Medulla oblongata (tissue), 1 donor: ENCODE measurements at regions not wholly inside any gene's neighbourhood (a gene's known extent, or its start where the extent isn't known, plus 50 kb on each side); places are given as distances from the start of the nearest gene placed in this dataset.
"Not testable (repeated sequence)": the region's sequence is repeated elsewhere in the genome, so short reads cannot be mapped to it uniquely, and the experiment has no call there.

ENCODE experiments used
- DNase-seq: peaks from one replicate; pipeline ENCODE4 v3.0.0-alpha.2; 2015; ENCODE audit errors: extremely low spot score

- DNase-seq: no peak
Observed at GRCh38 chr5:168110870-168111832, 180.3 kb upstream of the WWC1 start.

- peak; percentile 54 for DNase-seq
Observed at GRCh38 chr5:168114444-168115017, 176.9 kb upstream of the WWC1 start.

- no peak for DNase-seq
Observed at GRCh38 chr5:168117469-168117868, 174.0 kb upstream of the WWC1 start.

- DNase-seq: no peak
Observed at GRCh38 chr5:168118042-168118668, 173.3 kb upstream of the WWC1 start.

DNA sequence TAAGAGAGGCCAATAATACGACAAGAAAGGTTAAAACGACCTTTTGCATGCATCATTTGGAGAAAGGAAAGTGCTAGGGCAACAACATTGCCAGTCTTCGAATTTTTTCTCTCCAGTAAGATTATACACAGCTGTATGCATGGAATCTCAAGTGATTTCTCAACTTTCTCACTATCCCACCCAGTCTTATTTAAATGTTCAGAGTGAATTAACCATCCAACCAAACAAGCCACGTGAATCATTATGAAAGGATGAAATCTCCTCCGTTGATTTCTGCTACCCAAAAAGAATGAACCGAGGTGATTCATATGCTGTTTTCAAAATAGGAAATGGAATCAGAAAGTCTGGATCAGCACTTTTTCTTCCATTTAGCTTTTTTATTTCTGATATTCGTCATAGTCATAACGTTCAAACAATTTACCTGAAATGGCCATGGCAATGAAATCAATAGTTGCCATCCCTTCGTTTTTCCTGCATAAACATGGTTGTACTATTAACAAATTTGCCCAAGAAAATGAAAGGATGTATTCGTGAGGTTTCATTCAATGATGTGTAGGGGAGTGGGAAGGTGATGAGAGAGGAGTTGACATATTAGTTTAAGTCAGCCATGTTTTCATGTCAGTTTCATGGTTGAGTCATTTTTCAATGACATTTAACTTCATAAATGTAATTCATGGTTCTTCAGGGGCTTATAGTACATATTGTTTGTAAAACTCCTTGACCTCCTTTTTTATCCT lies 170.9 kb upstream of the WWC1 start:
- DNase-seq: no peak

- no peak for DNase-seq
Observed at GRCh38 chr5:168121138-168121494, 170.3 kb upstream of the WWC1 start.

GRCh38 chr5:168123631-168124528 lies 167.6 kb upstream of the WWC1 start:
- DNase-seq: no peak

DNA sequence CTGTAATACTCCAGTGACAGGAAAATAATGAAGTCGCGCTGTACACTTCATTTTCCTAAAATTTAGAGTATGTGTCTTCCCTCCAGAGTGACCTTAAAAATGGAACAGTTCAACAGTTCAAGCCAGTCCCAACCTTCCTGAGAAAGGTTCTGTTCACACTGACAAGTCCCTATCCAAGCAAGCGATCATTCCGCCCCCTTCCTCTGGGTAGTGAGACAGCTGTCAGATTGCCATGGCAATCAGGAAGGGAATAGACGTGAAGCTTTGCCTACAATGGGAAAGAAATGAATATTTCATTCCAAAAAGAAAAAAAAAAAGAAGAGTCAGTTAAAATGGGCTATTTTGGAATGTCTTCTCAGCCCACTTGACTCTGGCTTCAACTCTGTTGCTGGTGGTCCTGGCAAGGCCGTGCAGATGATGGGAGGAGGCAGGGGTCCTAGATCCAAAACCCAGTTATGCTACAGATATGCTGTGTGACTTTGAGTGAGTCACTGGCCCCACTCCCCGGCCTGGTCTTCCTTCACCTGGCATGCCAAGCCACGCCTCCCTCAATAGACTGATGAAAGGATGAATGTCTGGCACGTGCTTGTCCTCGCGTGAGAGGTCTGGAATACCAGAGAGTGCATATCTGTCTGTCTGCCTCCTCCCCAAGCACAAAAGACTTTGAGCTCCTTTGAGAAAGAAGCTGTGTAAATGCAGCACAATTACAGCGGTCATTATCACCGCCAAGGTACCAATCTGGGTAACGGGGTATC lies 165.8 kb upstream of the WWC1 start:
- DNase-seq: no peak

DNA sequence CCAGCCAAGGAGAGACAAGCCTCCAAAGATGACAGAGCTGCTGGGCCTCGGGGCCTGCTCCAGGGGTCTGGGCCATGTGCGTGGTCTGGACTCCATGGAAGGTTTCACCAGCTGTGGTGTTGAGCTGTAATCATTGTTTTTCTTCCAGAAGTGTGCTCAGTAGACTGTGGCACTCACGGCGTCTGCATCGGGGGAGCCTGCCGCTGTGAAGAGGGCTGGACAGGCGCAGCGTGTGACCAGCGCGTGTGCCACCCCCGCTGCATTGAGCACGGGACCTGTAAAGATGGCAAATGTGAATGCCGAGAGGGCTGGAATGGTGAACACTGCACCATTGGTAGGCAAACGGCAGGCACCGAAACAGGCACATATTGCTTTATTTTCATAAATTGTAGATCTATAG lies 164.8 kb upstream of the WWC1 start:
- no peak for DNase-seq

GRCh38 chr5:168128111-168128510 lies 163.3 kb upstream of the WWC1 start:
- peak; percentile 17 for DNase-seq

GRCh38 chr5:168128557-168128956 lies 162.9 kb upstream of the WWC1 start:
- DNase-seq: no peak

GRCh38 chr5:168131519-168131918 lies 159.9 kb upstream of the WWC1 start:
- no peak for DNase-seq

DNA sequence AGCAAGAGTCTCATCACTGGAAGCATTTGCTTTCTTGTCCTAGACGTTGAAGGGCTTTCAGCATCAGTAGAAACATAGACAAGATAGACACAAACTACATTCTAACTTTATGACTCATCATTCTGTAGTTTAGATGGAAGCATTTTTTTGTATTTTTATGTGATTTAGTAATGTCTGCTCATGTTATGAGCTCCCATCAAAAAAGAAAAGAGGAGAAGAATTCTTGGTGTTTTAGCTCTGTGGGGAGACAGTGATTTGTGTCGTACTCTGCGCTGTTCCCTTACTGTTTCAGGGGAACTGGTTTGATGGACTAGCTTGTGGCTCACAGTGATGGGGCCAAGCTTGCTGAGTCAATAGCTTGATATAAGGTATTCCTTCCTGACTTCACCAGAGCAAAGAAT lies 159.2 kb upstream of the WWC1 start:
- DNase-seq: no peak

DNA sequence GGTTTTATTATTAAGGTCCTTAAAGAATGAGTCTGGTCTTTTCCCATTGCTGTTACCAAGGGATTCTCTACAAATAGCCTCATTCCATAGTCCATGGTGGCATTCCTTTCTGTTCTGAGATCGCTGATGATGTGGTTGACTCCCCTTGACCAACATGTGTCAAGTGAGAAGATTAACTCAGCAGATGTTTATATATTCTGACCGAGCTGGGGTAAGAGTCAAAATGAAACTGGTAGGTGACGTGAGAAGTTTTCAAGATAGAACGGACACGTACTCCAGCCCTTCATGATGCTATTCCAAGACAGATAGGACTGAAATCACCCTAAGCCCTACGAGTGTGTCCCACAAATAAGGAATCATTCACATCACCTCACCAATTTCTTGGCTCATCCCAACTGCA lies 155.5 kb upstream of the WWC1 start:
- DNase-seq: no peak

DNA sequence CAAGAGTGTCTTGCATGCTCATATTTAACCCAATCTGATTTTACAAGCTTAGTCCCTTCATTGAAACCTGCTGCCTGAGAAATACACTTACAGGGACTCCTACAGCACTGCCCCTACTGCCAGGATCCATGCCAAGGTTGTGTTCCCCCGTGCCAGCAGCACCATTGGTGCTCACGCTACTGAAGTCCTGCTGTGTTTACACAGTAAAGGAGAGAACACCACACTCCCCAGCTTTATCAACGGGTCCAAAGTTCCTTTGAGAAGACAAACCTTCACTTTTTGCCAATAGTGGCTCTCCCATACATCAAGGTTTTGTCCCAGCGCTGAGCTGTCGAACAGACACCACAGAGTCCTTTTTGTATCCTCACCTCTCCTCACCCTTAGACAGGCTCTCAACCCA lies 155.1 kb upstream of the WWC1 start:
- no peak for DNase-seq

- no peak for DNase-seq
Observed at GRCh38 chr5:168137265-168137664, 154.2 kb upstream of the WWC1 start.

DNA sequence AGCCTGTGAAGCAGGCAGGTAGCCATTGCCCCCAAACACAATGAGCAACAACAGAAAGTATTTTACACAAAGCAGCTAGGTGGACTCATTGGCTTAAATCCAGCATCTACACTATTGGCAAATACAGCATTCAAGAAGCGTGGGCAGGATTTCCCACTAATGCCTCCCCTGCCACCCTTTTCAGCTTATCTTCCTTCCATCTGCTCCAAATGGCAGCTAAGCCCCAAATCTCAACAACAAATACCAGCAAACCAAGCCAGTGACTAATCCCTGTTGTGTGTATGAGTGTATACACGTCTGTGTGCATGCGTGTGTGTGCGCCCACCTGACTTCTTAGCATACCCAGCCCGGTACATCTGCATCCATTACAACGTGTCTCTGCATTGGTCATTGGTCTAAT lies 151.2 kb upstream of the WWC1 start:
- no peak for DNase-seq

DNA sequence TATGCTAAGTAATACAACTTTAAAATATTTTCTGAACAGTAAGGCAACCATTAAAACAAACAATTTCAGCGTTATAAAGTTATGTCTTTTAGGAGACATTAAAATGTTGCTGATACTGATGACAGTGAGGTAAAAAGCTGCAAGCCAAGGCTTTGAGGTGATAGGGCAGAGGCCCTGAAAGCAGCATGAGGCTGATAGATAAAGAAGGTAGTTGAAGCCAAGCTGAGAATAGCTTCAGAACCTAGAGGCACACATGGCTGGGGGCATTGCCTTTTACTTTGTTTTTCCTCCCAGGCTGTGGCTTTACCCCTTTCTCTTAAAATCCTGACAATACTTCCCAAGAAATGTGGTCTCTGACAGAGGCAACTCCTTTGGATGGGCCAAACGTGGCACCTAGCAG lies 149.0 kb upstream of the WWC1 start:
- no peak for DNase-seq

- not testable (repeated sequence) for DNase-seq
Observed at GRCh38 chr5:168143521-168143920, 147.9 kb upstream of the WWC1 start.

DNA sequence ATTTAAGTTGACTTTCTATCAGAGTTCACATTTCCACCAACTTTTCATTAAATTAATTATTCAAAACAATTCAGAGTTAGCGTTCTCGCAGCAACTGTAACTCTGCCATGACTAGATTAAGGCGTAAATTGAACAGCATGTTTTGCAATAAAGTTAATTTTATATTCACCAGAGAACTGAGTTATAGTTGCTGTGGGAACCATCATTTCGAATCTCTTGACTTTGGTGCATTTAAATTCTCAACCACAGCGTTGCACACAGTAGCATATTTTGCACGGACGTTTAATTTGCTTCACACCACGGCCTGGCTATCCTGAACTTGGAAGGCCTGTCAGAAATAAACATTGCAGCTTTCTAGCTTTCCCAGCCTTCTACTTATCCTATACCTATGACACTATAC lies 144.3 kb upstream of the WWC1 start:
- DNase-seq: no peak
